OCI-LY1 (cell line): ENCODE measurements at regions not wholly inside any gene's neighbourhood (a gene's known extent, or its start where the extent isn't known, plus 50 kb on each side); places are given as distances from the start of the nearest gene placed in this dataset.
"Not testable (repeated sequence)": the region's sequence is repeated elsewhere in the genome, so short reads cannot be mapped to it uniquely, and the experiment has no call there.

Experiments used
- H2AFZ ChIP-seq: fragments of 200-600 bp; sonication (generic), shearing (Covaris generic); 2 replicates; pipeline ENCODE4 v1.6.0; 2014; ENCODE audit warnings: antibody characterized with exemption, mild to moderate bottlenecking, low read length
- H3F3A ChIP-seq: fragments of 200-600 bp; sonication (generic), shearing (Covaris generic); 2 replicates; pipeline ENCODE4 v1.6.0; 2014; ENCODE audit warnings: mild to moderate bottlenecking, antibody characterized with exemption, low read length, moderate library complexity; ENCODE audit not compliant: insufficient read depth
- H3K27ac ChIP-seq: fragments of 200-600 bp; sonication (generic); 2 replicates; pipeline ENCODE4 v1.5.1; 2014; ENCODE audit warnings: low read length, mixed run types, mild to moderate bottlenecking, low read depth; ENCODE audit not compliant: poor library complexity, severe bottlenecking
- H3K27me3 ChIP-seq: fragments of 200-600 bp; sonication (generic); 2 replicates; pipeline ENCODE4 v1.6.0; 2014; ENCODE audit warnings: antibody characterized with exemption, mild to moderate bottlenecking, low read length, moderate library complexity; ENCODE audit not compliant: insufficient read depth
- H3K36me3 ChIP-seq: fragments of 200-600 bp; sonication (generic); 2 replicates; pipeline ENCODE4 v1.6.1; 2014; ENCODE audit warnings: mild to moderate bottlenecking, antibody characterized with exemption, low read length, moderate library complexity, mixed read lengths; ENCODE audit not compliant: insufficient read depth
- H3K4me1 ChIP-seq: fragments of 200-600 bp; sonication (generic); 2 replicates; pipeline ENCODE4 v1.5.1; 2014; ENCODE audit warnings: mild to moderate bottlenecking, low read length, moderate library complexity; ENCODE audit not compliant: insufficient read depth, severe bottlenecking
- H3K4me2 ChIP-seq: fragments of 200-600 bp; sonication (generic), shearing (Covaris generic); 2 replicates; pipeline ENCODE4 v1.6.1; 2014; ENCODE audit warnings: low read length
- H3K4me3 ChIP-seq: fragments of 200-600 bp; sonication (generic); 2 replicates; pipeline ENCODE4 v1.5.1; 2014; ENCODE audit warnings: low read length, low read depth, mild to moderate bottlenecking, mixed read lengths; ENCODE audit not compliant: poor library complexity, severe bottlenecking
- H3K79me2 ChIP-seq: fragments of 200-600 bp; shearing (Covaris generic); 2 replicates; pipeline ENCODE4 v1.6.1; 2016; ENCODE audit warnings: mixed run types, low read length, mixed read lengths; ENCODE audit not compliant: insufficient read depth
- H3K9ac ChIP-seq: fragments of 200-600 bp; sonication (generic), shearing (Covaris generic); 2 replicates; pipeline ENCODE4 v1.6.1; 2014; ENCODE audit warnings: mild to moderate bottlenecking, low read length, mixed read lengths
- H3K9me2 ChIP-seq: fragments of 200-600 bp; sonication (generic), shearing (Covaris generic); 2 replicates; pipeline ENCODE4 v1.6.1; 2014; ENCODE audit warnings: low read depth, mild to moderate bottlenecking, low read length, mixed read lengths
- H3K9me3 ChIP-seq: fragments of 200-600 bp; shearing (Covaris generic); 2 replicates; pipeline ENCODE4 v1.6.1; 2014; ENCODE audit warnings: low read length, mixed read lengths
- H4K20me1 ChIP-seq: fragments of 200-600 bp; sonication (generic), shearing (Covaris generic); 2 replicates; pipeline ENCODE4 v1.6.0; 2016; ENCODE audit warnings: mild to moderate bottlenecking, low read length; ENCODE audit not compliant: insufficient read depth
- CTCF ChIP-seq: fragments of 200-600 bp; sonication (generic), shearing (Covaris generic); IDR thresholded peaks from 2 replicates; pipeline ENCODE4 v1.5.1; 2017; ENCODE audit warnings: mild to moderate bottlenecking, antibody characterized with exemption, low read length, moderate library complexity, mixed read lengths
- EZH2 ChIP-seq: fragments of 200-600 bp; sonication (generic), shearing (Covaris generic); IDR thresholded peaks from 2 replicates; pipeline ENCODE4 v1.8.0; 2017; ENCODE audit warnings: borderline replicate concordance, mixed run types, mild to moderate bottlenecking, antibody characterized with exemption, low read length, moderate library complexity, mixed read lengths

DNA sequence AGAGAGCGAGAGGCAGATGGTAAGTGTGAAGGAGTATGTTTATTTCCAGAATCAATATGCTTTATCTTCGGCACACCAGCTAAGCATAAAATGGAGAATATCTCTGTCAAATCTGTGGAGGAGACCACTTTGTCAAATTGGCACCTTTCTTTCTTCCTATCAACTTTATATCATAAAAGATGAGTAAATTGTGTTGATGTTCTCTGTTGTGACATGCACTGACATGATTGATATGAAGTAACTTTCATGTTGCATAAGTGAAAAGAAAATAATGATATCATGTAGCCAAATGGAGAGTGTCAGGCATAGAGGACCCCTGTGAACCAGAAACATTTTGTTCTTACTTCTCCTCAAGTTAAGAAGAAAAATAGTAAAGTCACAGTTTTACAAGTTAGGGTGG, 753.8 kb downstream of the ZNF385D start:
- Histone ChIP-seq H3K79me2 (no peaks in the 10 kb centered on the region), H2AFZ (no peak overlapping the region), H4K20me1 (no peaks in the 10 kb centered on the region), H3K36me3 (no peaks in the 10 kb centered on the region), H3K9me2 (no peaks in the 10 kb centered on the region), H3F3A (no peaks in the 10 kb centered on the region), H3K27me3 (no peaks in the 10 kb centered on the region), H3K9me3 (no peaks in the 10 kb centered on the region), H3K27ac (no peak overlapping the region), H3K9ac (no peak overlapping the region), H3K4me1 (no peaks in the 10 kb centered on the region), H3K4me3 (no peak overlapping the region), H3K4me2 (no peak overlapping the region)
- TF ChIP-seq CTCF (no peak), EZH2 (no peak)

DNA sequence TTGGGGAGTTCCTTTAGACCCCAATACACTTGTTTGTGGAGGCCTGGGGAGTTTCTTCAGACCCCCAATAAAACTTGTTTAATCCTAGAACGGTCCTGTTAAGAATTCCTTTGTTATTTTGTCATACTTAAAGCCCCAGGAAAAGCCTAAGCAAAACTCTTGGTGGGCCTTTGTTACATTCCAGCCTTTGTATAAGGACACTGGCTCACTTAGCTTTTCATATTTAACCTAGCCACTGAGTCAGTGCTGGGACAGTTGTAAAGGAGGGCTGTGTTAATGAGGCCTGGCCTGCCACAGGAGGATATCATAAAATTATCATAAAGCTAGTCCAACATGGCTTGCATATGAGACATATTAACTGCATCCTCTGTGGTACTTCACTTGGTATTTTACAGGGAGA, 760.1 kb downstream of the ZNF385D start:
- Histone ChIP-seq H2AFZ (no peak overlapping the region), H3F3A (no peaks in the 10 kb centered on the region), H3K27me3 (no peaks in the 10 kb centered on the region), H3K36me3 (no peaks in the 10 kb centered on the region), H3K4me3 (no peak overlapping the region), H3K79me2 (no peaks in the 10 kb centered on the region), H3K4me2 (no peak overlapping the region), H4K20me1 (no peaks in the 10 kb centered on the region), H3K9me3 (no peaks in the 10 kb centered on the region), H3K9me2 (no peaks in the 10 kb centered on the region), H3K27ac (no peak overlapping the region), H3K4me1 (no peaks in the 10 kb centered on the region), H3K9ac (no peak overlapping the region)
- no peak for TF ChIP-seq CTCF
- TF ChIP-seq EZH2, result no peak

- not testable (repeated sequence) for H3K4me2 ChIP-seq, H3K27me3 ChIP-seq, H3K9me3 ChIP-seq, H3K4me1 ChIP-seq, H3K4me3 ChIP-seq, H3K9ac ChIP-seq, H3K9me2 ChIP-seq, H3K27ac ChIP-seq, H4K20me1 ChIP-seq, H3K79me2 ChIP-seq, H3F3A ChIP-seq, H3K36me3 ChIP-seq, H2AFZ ChIP-seq
Measured at GRCh38 chr3:20989653-20990052, 761.4 kb downstream of the ZNF385D start.

DNA sequence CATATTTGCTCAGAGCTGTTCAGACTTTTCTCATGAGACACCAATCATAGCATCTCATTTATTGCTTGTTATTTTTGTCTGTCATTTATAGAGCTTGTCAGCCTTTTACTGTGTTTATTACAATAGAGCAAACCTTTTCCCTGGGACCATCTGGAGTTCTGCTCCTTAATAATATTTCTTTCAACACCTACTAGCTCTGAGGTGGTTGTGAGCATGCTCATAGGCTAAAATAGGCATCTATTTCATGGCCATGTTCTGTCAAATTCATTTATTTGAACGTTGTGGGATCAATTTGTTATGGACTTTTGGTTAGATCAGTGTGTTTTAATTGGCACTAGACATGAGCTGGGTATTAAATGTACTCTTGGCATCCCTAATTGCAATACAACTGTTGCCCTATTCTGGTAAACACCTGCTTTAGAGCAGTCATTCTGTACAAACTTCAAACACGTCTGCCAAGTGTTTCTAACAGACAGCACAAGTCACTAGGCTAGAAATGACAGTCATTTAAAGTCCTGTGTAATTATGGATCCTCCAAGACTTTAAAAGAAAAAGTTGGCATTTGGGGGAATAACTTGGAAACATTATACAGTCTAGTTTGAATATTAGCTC, 766.3 kb downstream of the ZNF385D start:
- H4K20me1 ChIP-seq, result no peaks in the 10 kb centered on the region
- H3K4me2 ChIP-seq, result no peak overlapping the region
- H3K27me3 ChIP-seq, result no peaks in the 10 kb centered on the region
- no peaks in the 10 kb centered on the region for H3K9me2 ChIP-seq
- no peak overlapping the region for H3K4me3 ChIP-seq
- H3K4me1 ChIP-seq, result no peaks in the 10 kb centered on the region
- no peak overlapping the region for H2AFZ ChIP-seq
- no peaks in the 10 kb centered on the region for H3K36me3 ChIP-seq
- H3F3A ChIP-seq, result no peaks in the 10 kb centered on the region
- no peak overlapping the region for H3K27ac ChIP-seq
- H3K79me2 ChIP-seq, result no peaks in the 10 kb centered on the region
- H3K9ac ChIP-seq, result no peak overlapping the region
- TF ChIP-seq CTCF (no peak), EZH2 (no peak)
- no peaks in the 10 kb centered on the region for H3K9me3 ChIP-seq
